Endothelial cell of umbilical vein (primary cell): ENCODE measurements at regions not wholly inside any gene's neighbourhood (a gene's known extent, or its start where the extent isn't known, plus 50 kb on each side); places are given as distances from the start of the nearest gene placed in this dataset.

Experiments used
- BruUV-seq: library from RNA; stranded (reverse); fragments of 400-500 nt; replicated peaks from 2 replicates; lab custom pipeline; 2021; lab: Mats Ljungman, UMichigan
- CTCF ChIA-PET: fragments of 300-600, 350-600 bp; sonication (Branson Sonifier 250); formaldehyde crosslinking; loops from one replicate; lab custom pipeline; 2021; ENCODE audit warnings: antibody characterized with exemption, inconsistent platforms; lab: Charles Lee
- POLR2A ChIA-PET: fragments of 300-600, 350-600 bp; sonication (Branson Sonifier 250); formaldehyde crosslinking; loops from one replicate; lab custom pipeline; 2021; ENCODE audit warnings: antibody characterized with exemption, inconsistent platforms; lab: Charles Lee
- DNase-seq: peaks from one replicate; pipeline ENCODE4 v3.0.0-alpha.2; 2011; ENCODE audit warnings: low read depth, low spot score
- FAIRE-seq: peaks from 2 replicates; lab custom pipeline; 2011; peaks lifted over from hg19 to GRCh38; lab: Jason Lieb, UNC
- H2AFZ ChIP-seq: 2 replicates; pipeline ENCODE4 v1.6.0; 2012; ENCODE audit warnings: low read depth, low read length, control low read depth, inconsistent platforms
- H3K27ac ChIP-seq: 2 replicates; pipeline ENCODE4 v1.5.1; 2011; ENCODE audit warnings: low read depth, mild to moderate bottlenecking, control low read depth, low read length, moderate library complexity; ENCODE audit not compliant: insufficient read depth
- H3K27me3 ChIP-seq, 2 experiments: 2 replicates each; pipeline versions ENCODE4 v1.6.0 to v1.6.1; 2011; ENCODE audit warnings: low read length in 2 of 2, mixed read lengths in 1 of 2; ENCODE audit not compliant: control insufficient read depth in 2 of 2, insufficient read depth in 2 of 2
- H3K36me3 ChIP-seq, 2 experiments: 2 replicates in 1 of 2; 3 replicates in 1 of 2; pipeline ENCODE4 v1.5.1; 2011; ENCODE audit warnings: low read length in 2 of 2, mild to moderate bottlenecking in 1 of 2, moderate library complexity in 1 of 2; ENCODE audit not compliant: control insufficient read depth in 2 of 2, insufficient read depth in 2 of 2; ENCODE audit errors: extremely low read depth in 1 of 2
- H3K4me1 ChIP-seq: 3 replicates; pipeline ENCODE4 v1.5.1; 2011; ENCODE audit warnings: mild to moderate bottlenecking, low read length; ENCODE audit not compliant: control insufficient read depth, insufficient read depth; ENCODE audit errors: extremely low read depth
- H3K4me2 ChIP-seq: 2 replicates; pipeline ENCODE4 v1.6.1; 2011; ENCODE audit warnings: low read length, control low read depth, mixed read lengths; ENCODE audit not compliant: insufficient read depth
- H3K4me3 ChIP-seq, 3 experiments: fragments of 200-600 bp in 1 of 3; sonication (generic), shearing (Covaris generic) in 1 of 3; replicated peaks in 1 of 3; 2 replicates each; pipeline ENCODE4 v1.5.1; 2011 to 2016; ENCODE audit warnings: control low read depth in 3 of 3, low read length in 3 of 3, mild to moderate bottlenecking in 2 of 3, inconsistent platforms in 1 of 3, low read depth in 1 of 3, moderate library complexity in 1 of 3; ENCODE audit not compliant: insufficient read depth in 1 of 3
- H3K79me2 ChIP-seq: 2 replicates; pipeline ENCODE4 v1.6.0; 2012; ENCODE audit warnings: low read length, inconsistent platforms; ENCODE audit not compliant: control insufficient read depth, insufficient read depth
- H3K9ac ChIP-seq: replicated peaks from 2 replicates; pipeline ENCODE3; 2011; ENCODE audit warnings: low read length, control low read depth; ENCODE audit not compliant: insufficient read depth; ENCODE audit errors: extremely low read depth
- H3K9me1 ChIP-seq: replicated peaks from 3 replicates; pipeline ENCODE4 v1.6.0; 2011; ENCODE audit warnings: mild to moderate bottlenecking, low read length; ENCODE audit not compliant: control insufficient read depth, insufficient read depth; ENCODE audit errors: extremely low read depth
- H3K9me3 ChIP-seq: replicated peaks from 2 replicates; pipeline ENCODE4 v1.5.1; 2012; ENCODE audit warnings: low read length, inconsistent platforms; ENCODE audit not compliant: control insufficient read depth, insufficient read depth
- H4K20me1 ChIP-seq: replicated peaks from 2 replicates; pipeline ENCODE3; 2011; ENCODE audit warnings: mild to moderate bottlenecking, low read length; ENCODE audit not compliant: control insufficient read depth, insufficient read depth; ENCODE audit errors: extremely low read depth
- CTCF ChIP-seq, 2 donors: IDR thresholded peaks; 1 replicate in 1 of 2; 2 replicates in 1 of 2; pipeline ENCODE4 v1.5.1; 2011; ENCODE audit warnings: low read length in 2 of 2, mild to moderate bottlenecking in 2 of 2, moderate library complexity in 2 of 2, control low read depth in 1 of 2, inconsistent platforms in 1 of 2, low read depth in 1 of 2; ENCODE audit not compliant: insufficient read depth in 1 of 2; ENCODE audit errors: extremely low read depth in 1 of 2
- EZH2 ChIP-seq: IDR thresholded peaks from 2 replicates; pipeline ENCODE4 v1.6.1; 2012; ENCODE audit warnings: borderline replicate concordance, low read depth, mild to moderate bottlenecking, moderate library complexity, low read length, inconsistent platforms; ENCODE audit not compliant: severe bottlenecking
- FOS ChIP-seq: IDR thresholded peaks from 2 replicates; pipeline ENCODE4 v1.6.1; 2011; ENCODE audit warnings: mild to moderate bottlenecking, low read length, moderate library complexity, borderline replicate concordance; ENCODE audit not compliant: insufficient read depth
- GATA2 ChIP-seq: IDR thresholded peaks from 2 replicates; pipeline ENCODE4 v1.7.0; 2011; ENCODE audit warnings: low read depth, mild to moderate bottlenecking, moderate library complexity, mixed read lengths, low read length; ENCODE audit not compliant: insufficient read length, insufficient read depth
- JUN ChIP-seq: IDR thresholded peaks from 2 replicates; pipeline ENCODE4 v1.6.1; 2011; ENCODE audit warnings: borderline replicate concordance, low read depth; ENCODE audit not compliant: insufficient read length, insufficient read depth
- MYC ChIP-seq: IDR thresholded peaks from one replicate; pipeline ENCODE4 v1.6.1; 2011; ENCODE audit warnings: mild to moderate bottlenecking, low read depth, low read length
- POLR2A ChIP-seq: IDR thresholded peaks from 2 replicates; pipeline ENCODE4 v1.6.1; 2012; ENCODE audit warnings: low read depth, mild to moderate bottlenecking, control low read depth, low read length
- POLR2AphosphoS5 ChIP-seq: IDR thresholded peaks from 2 replicates; pipeline ENCODE4 v1.6.1; 2012; ENCODE audit warnings: low read depth, mild to moderate bottlenecking, control low read depth, low read length, moderate library complexity; ENCODE audit not compliant: insufficient read depth
- dilution Hi-C: fragments of 300-500 bp; cut with MboI; formaldehyde crosslinking; loops from one replicate; pipeline ENCODE4 v1.15.0; 2019; ENCODE audit warnings: low sequenced_read_pairs; ENCODE audit not compliant: extremely low pct_ligation_motif_present
- intact Hi-C: fragments of 100-400 bp; cut with micrococcal nuclease; formaldehyde crosslinking; loops from one replicate; pipeline ENCODE4 v1.10.0; 2022
- TF ChIP-seq, protein P1 (sequence below): IDR thresholded peaks from 2 replicates; pipeline ENCODE4 v1.6.1; 2011; ENCODE audit not compliant: insufficient read depth, insufficient read length

GRCh38 chr18:44341759-44342158 lies 338.9 kb upstream of the SETBP1 start:
- Histone ChIP-seq H3K9ac (no peak overlapping the region), H3K79me2 (no peaks in the 10 kb centered on the region), H3K4me3 (no peak overlapping the region), H3K27me3 (no peaks in the 10 kb centered on the region), H3K27ac (no peak overlapping the region), H3K36me3 (no peaks in the 10 kb centered on the region), H4K20me1 (no peaks in the 10 kb centered on the region), H3K4me2 (no peak overlapping the region), H3K9me1 (no peaks in the 10 kb centered on the region), H3K9me3 (no peaks in the 10 kb centered on the region), H3K4me1 (no peaks in the 10 kb centered on the region), H2AFZ (no peak overlapping the region)
- TF ChIP-seq POLR2AphosphoS5 (no peak), GATA2 (no peak), JUN (no peak), MYC (no peak), CTCF (IDR thresholded peaks at IDR 0.05; ENCODE audit: extremely low read depth in 1 of 2, insufficient read depth in 1 of 2, low read depth in 1 of 2, low read length in 2 of 2) (no peak), EZH2 (no peak), FOS (no peak), POLR2A (no peak)
- TF ChIP-seq, protein P1, sequence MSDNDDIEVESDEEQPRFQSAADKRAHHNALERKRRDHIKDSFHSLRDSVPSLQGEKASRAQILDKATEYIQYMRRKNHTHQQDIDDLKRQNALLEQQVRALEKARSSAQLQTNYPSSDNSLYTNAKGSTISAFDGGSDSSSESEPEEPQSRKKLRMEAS = no peak
- DNase-seq = no peak
- dilution Hi-C loops (no loop called here), intact Hi-C loops (no loop called here)
- ChIA-PET CTCF (no interaction called here), POLR2A (no interaction called here)
- no TSS peak for BruUV-seq
- no peak for FAIRE-seq
